Suppressor macrophage (primary cell): ENCODE measurements at regions not wholly inside any gene's neighbourhood (a gene's known extent, or its start where the extent isn't known, plus 50 kb on each side); places are given as distances from the start of the nearest gene placed in this dataset.

Experiments
- DNase-seq, 4 experiments: peaks; one replicate each; pipeline ENCODE4 v3.0.0-alpha.2; 2020 to 2022

DNA sequence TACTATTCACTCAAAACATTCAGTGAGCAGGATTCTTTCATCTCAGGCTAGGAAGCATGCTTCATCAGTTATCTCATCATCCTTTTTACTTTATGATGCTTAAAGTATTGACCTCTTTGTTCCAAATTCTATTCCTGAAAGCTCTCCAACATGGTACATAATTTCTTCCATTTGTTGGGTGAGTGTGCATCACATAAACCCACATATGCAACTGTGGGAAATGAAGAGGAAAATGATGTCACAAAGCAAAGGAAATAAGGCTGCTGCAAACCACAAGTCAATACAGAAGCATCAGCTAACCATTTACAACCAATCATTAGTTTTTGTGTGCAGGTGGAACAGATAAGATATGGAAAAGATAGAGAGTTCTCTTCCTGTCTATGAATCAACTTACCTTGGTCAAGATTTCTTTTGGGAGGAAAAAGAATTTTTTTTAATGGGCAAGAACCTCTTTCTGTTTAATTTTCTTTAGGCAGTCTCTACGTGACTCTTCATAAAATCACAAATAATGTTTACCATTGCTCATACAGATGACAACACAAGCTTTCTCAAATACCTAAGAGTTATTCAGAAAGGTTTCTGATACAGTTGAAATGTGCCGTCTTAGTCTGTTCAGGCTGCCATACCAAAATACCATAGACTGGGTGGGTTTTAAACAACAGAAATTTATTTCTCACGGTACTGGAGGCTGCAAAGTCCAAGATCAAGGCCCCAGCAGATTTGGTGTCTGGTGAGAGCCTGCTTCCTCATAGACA lies 259.9 kb downstream of the ADGRG6 start:
- no peak for DNase-seq

- peak in 1 of 4 experiments; percentile 1 for DNase-seq
Observed at GRCh38 chr6:142562865-142563264, 261.1 kb downstream of the ADGRG6 start.

DNA sequence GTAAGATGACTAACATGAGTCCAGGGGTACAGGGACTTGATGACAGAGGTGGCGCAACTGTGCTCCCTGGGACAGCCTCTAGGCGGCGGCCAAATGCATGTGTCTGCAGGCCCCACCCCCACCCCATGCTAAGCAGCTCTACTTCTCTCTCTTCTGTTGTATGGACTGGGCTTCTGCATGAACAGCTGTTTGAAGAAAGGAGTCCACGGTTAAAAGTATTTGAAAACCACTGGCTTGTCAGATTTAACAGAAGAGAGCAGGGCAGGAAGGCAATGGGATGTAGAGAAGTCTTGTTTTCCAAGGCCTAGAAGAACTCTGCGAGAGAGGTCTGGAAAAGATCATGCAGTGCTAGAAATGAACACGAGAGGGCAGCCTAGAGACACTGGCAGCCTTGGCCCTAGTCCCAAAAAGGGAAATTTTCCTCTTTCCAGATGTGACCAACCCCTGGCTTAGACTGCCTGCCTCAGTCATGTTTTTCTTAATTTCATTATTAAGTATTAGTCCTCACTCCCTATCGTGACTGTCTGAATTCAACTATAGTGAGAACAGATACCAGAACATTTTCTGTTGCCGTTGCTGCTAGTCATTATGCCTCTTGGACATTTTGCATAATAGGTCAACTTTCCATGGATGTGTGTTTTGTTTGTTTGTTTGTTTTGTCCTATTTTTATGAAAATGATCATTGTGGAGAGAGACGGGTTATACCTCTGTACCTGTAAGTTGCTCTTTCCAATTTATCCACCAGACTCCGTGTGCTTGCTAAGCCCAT lies 265.0 kb downstream of the ADGRG6 start:
- DNase-seq, result peak; percentile 69 to 82 (median 74)

GRCh38 chr6:142567461-142567860 lies 265.7 kb downstream of the ADGRG6 start:
- DNase-seq, result no peak

DNA sequence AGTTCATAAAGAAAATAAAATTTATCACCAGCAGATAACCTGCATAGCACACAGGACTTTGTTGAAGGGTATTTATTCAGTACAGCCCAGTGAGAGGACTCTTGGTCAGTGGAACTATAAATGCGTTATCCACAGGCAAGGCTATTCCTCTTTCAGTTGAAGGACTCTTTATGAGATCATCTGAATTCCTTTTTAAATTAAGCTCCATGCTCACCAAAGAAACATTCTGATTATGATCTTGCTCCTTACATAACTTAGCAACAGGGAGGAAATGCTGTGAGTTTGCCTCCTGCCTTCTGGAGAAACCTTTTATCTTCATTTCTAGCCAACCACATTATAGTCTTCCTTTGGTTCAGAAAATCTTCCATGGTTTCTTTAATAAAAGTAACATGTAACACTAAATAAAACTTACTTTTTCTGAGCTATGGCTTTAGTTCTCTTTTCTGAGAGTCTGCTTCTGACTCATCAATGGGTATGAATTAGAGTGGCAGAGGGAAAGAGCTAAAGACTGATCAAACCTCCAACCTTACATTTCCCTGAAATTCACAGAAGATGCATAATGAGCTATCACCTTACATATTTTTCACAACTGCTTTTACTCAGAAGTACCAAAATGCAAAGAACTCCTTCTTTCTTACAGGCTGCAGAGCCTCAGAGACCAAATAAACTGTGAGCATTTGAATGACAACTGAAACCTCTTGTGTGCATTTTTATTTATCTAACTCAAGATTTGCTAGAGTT lies 267.2 kb downstream of the ADGRG6 start:
- DNase-seq, result peak in 2 of 4 experiments; percentile 6 to 19

- no peak for DNase-seq
Observed at GRCh38 chr6:142569676-142570075, 267.9 kb downstream of the ADGRG6 start.

- no peak for DNase-seq
Observed at GRCh38 chr6:142570221-142570671, 268.4 kb downstream of the ADGRG6 start.

DNA sequence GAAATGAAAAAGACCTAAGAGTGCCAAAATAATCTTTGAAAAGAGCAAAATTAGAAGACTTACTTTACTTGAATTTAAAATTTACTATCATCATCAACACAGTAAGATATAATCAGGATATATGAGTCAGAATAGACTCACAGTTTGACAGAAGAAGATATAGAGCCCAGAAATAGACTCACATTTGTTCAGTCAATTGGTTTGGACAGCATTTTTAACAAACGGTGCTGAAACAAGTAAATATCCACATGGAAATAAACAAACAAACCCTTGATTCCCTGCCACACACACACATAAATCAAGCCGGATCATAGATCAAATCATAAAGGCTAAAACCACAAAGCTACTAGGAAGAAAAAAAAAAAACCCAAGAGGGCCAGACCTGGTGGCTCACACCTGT lies 291.1 kb downstream of the ADGRG6 start:
- DNase-seq, result no peak

- DNase-seq, result no peak
Observed at GRCh38 chr6:142597836-142598235, 296.0 kb downstream of the ADGRG6 start.

DNA sequence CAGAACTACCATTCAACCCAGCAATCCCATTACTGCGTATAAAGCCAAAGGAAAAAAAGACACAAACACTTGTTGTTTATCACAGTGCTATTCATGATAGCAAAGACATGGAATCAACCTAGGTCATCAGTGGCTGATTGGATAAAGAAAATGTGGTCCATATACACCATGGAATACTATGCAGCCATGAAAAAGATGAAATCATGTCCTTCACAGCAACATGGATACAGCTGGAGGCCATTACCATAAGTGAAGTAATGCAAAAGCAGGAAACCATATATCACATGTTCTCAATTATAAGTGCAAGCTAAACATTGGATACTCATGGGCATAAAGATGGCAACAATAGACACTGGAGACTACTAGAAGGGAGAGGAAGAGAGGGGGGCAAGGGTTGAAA lies 299.6 kb downstream of the ADGRG6 start:
- DNase-seq, result no peak

- DNase-seq, result no peak
Observed at GRCh38 chr6:142602972-142603371, 301.2 kb downstream of the ADGRG6 start.

- DNase-seq, result peak; percentile 17 to 69 (median 52)
Observed at GRCh38 chr6:142605922-142606485, 304.2 kb downstream of the ADGRG6 start.

GRCh38 chr6:142612956-142613355 lies 311.1 kb downstream of the ADGRG6 start:
- no peak for DNase-seq

GRCh38 chr6:142613981-142614380 lies 312.2 kb downstream of the ADGRG6 start:
- no peak for DNase-seq

GRCh38 chr6:142617158-142617557 lies 315.4 kb downstream of the ADGRG6 start:
- no peak for DNase-seq

DNA sequence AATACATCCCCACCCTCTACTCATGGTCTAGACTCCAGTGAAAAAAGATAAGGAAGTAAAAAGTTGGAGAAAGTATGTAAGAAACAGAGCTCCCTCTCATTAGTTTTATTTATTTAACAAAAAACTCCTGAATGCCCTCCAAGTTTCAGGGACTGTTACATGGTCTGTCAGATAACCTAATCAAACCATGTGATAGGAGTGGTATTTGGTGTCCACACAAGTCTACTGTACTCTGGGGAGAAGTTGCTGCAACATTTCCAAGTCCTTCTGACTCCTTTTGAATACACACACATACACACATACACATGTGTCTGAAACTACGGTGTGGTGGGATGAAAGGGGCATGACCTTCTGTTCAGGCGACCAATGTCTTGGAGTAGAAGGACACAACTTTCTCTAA lies 320.0 kb downstream of the ADGRG6 start:
- no peak for DNase-seq

DNA sequence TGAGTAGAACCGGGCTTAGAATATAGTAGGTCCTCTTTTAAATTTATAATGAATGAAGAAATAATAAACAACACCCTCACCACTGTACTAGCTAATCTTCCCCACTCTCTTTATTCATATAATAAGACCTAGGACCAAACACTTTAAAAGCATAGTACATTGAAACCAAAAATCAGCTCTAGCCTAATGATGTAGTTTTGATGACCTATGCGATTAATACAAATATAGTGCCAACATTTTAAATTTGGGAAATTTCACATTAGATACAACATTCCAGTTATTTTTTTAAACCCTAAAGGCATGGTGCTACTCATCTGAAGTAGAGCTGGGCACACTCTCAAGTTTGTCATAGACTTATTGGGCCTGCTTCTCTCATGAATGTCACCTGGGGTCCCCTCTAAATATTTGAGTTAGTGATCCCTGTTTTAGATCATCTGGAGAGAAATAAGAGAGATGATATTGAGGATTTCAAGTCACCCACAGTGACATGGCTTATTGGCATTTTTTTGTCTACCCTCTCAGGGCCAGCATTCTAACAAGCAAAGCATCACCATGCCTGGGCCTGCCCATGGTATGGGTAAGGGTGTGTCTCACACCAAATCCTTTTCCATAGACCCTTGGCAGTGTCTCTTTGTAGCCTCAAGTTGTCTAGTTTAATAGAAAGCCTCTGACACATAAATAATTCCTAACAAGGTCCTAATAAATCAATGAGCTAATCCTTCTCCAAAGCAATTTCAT lies 319.8 kb downstream of the HIVEP2 start:
- DNase-seq, result no peak

DNA sequence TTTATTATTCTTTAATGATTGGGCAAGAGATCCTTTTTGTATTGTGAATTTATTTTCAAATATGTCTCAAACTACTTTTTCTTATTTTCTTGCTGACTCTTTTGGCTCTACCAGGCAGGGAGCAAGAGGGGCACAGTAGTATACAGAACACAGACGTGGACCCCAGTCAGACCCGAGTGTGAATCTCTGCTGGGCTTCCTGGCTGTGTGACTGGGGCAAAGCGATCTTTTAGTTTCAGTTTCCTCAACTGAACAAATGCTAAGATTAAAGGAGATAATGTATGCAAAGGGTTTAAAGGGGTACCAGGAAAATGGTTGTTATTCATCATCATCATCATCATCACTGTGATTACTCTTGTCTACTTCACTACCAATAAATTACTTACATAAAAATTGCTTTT lies 317.5 kb downstream of the HIVEP2 start:
- DNase-seq, result no peak

DNA sequence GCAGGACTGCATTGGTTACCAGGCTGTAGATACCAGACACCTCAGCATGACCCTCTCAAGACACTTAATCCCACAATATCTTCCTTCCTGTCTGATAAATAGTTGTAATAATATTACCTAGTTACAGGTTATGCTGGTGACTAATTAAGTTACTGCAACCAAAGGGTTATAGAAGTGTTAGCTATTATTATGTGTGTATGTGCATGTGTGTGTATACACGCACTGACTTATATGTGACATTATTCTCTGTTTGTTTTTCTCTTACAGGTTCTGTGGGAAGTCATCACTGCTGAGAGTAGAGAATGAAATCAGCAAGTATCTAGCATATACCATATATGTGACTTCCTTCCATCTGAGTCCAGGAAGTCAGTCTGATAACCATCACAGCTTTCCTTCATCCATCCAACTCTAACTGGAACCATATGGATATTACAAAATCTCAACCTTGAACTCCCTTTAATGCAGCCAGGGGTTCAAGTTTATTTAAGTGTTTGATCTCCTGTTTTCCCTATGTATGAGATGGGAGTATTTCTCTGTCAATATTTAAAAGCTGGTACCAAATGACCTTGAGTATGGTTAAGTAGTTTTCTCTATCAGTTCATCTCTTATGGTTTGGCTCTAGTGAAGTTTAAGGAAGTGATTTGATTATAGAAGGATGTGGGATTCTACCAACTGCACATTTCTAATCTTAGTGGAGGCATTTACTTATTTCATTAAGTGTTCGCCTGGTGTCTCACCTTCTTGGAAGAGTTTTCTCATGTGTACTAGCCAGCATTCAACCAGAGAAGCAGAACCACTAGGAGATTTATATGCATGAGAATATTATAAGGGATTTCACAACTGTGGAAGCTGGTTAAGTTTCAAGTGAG lies 313.2 kb downstream of the HIVEP2 start:
- no peak for DNase-seq

GRCh38 chr6:142633317-142633716 lies 311.7 kb downstream of the HIVEP2 start:
- DNase-seq, result no peak

DNA sequence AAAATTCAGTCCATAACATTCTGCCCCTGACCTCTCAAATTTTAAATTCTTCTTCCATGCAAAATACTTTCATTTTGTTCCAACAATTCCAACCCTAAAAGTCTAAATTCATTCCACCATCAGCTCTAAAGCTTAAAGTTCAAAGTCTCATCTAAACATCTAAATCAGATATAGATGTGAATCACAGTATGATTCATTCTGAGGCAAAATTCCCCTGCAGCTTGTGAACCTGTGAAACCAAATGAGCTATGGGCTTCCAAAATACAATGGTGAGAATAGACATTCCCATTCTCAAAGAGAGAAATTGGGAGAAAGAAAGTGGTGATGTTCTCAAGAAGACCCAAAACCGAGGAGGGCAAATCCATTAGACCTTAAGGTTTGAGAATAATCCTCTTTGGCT lies 309.8 kb downstream of the HIVEP2 start:
- DNase-seq, result no peak
